ENCODE measurements at regions not wholly inside any gene's neighbourhood (a gene's known extent, or its start where the extent isn't known, plus 50 kb on each side); places are given as distances from the start of the nearest gene placed in this dataset.

DNA sequence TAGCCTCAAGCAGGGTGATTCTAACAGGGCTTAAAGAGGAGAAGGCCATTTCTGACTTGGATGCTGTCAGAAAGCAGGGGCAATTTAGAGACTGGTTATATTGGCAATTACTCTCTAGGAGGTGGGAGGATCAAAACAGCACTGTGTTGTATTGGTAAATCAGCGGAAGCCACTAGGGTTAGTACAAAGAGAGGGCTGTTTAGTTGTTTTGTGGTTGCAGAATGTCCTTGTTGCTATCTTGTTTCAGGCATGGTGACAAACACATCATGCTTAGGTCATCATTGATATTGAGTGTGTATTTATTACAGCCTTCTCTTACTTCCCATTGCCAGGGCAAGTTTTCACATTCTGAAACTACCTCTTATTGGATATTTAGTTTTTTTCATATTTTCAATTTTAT lies 165.3 kb downstream of the TAF11L14 start:
- H3K4me3 ChIP-seq, result no peak overlapping the region
- no peak overlapping the region for H3K9ac ChIP-seq
- H3K4me1 ChIP-seq (ENCODE audit: insufficient read depth), result no peaks in the 10 kb centered on the region
- no peaks in the 10 kb centered on the region for H4K20me1 ChIP-seq (ENCODE audit: insufficient read depth)
- no peaks in the 10 kb centered on the region for H3K9me3 ChIP-seq (ENCODE audit: low read depth)
- no peaks in the 10 kb centered on the region for H3F3A ChIP-seq (ENCODE audit: insufficient read depth)
- H2AFZ ChIP-seq, result no peak overlapping the region
- no peaks in the 10 kb centered on the region for H3K9me2 ChIP-seq (ENCODE audit: insufficient read depth)
- no peak overlapping the region for H3K27ac ChIP-seq
- H3K36me3 ChIP-seq (ENCODE audit: low read depth), result no peaks in the 10 kb centered on the region
- DNase-seq, result no peak
- no peaks in the 10 kb centered on the region; the same call in 1 of the 2 replicates for H3K27me3 ChIP-seq (replicated peaks; ENCODE audit: insufficient read depth)
- 57 to 67% methylated on average over 1 of the region's 1 CpG for WGBS, 2 experiments (ENCODE audit: low coverage in 1 of 2, low lambda C conversion rate in 2 of 2, missing lambda C conversion rate in 2 of 2)
- H3K79me2 ChIP-seq (ENCODE audit: insufficient read depth), result no peaks in the 10 kb centered on the region
- no peak for TF ChIP-seq EZH2phosphoT487 (IDR thresholded peaks at IDR 0.05; ENCODE audit: insufficient read depth, low read depth)
- TF ChIP-seq EZH2 (IDR thresholded peaks at IDR 0.05; ENCODE audit: insufficient read depth, poor library complexity, severe bottlenecking), result no peak
- H3K4me2 ChIP-seq (ENCODE audit: unreplicated experiment), result no peak overlapping the region
- in situ Hi-C loops (cut with MboI), result no loop called here

DNA sequence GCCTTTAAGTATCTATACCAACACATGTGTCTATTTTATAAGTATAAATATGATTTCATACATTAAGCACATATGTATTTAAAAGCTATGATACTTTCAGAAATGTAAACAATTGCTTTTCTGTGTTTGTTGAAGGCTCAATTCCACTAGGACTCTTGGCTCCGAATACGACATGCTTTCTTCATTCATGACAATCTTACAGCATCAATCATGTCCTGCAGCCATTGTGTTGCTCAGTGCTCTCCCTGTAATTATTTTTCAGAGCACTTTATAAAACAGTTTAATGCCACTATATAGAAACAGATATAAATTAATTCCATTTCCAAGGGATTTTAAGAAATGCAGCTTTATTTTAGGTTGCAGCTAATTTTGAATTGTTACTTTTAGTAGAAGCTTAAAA lies 167.3 kb downstream of the TAF11L14 start:
- no peak for DNase-seq
- no peak overlapping the region for H3K4me2 ChIP-seq (ENCODE audit: unreplicated experiment)
- H3F3A ChIP-seq (ENCODE audit: insufficient read depth), result no peaks in the 10 kb centered on the region
- TF ChIP-seq EZH2phosphoT487 (IDR thresholded peaks at IDR 0.05; ENCODE audit: insufficient read depth, low read depth) (no peak), EZH2 (IDR thresholded peaks at IDR 0.05; ENCODE audit: insufficient read depth, poor library complexity, severe bottlenecking) (no peak)
- H4K20me1 ChIP-seq (ENCODE audit: insufficient read depth), result no peaks in the 10 kb centered on the region
- no peak overlapping the region for H3K4me3 ChIP-seq
- no peaks in the 10 kb centered on the region; the same call in 1 of the 2 replicates for H3K27me3 ChIP-seq (replicated peaks; ENCODE audit: insufficient read depth)
- H2AFZ ChIP-seq, result no peak overlapping the region
- no peaks in the 10 kb centered on the region for H3K9me3 ChIP-seq (ENCODE audit: low read depth)
- no peaks in the 10 kb centered on the region for H3K4me1 ChIP-seq (ENCODE audit: insufficient read depth)
- H3K27ac ChIP-seq, result no peak overlapping the region
- H3K79me2 ChIP-seq (ENCODE audit: insufficient read depth), result no peaks in the 10 kb centered on the region
- no peaks in the 10 kb centered on the region for H3K36me3 ChIP-seq (ENCODE audit: low read depth)
- in situ Hi-C loops (cut with MboI), result no loop called here
- no peak overlapping the region for H3K9ac ChIP-seq
- WGBS, 2 experiments (ENCODE audit: low coverage in 1 of 2, low lambda C conversion rate in 2 of 2, missing lambda C conversion rate in 2 of 2), result 54 to 79% methylated on average over 2 of the region's 2 CpGs
- no peaks in the 10 kb centered on the region for H3K9me2 ChIP-seq (ENCODE audit: insufficient read depth)

DNA sequence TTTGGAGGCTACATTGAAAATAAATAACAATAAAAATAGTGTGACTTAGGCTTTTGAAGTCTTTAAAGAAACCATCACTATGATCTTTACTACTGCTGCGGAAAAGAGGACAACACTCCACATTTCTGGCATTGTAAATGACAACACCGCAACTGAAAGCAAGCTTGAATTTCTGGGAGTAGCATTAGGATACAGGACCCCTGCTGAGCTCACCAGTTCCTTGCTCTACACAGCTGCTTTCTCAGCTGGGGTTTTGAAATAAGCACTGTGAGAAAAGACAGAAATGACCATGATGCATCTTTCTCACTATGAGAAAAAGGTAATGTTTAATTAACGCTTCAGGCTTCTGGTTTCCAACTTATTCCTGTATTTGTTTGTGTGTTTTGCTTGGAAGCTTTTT lies 168.0 kb downstream of the TAF11L14 start:
- Histone ChIP-seq H3K4me1 (ENCODE audit: insufficient read depth) (no peaks in the 10 kb centered on the region), H3K36me3 (ENCODE audit: low read depth) (no peaks in the 10 kb centered on the region), H3K4me3 (no peak overlapping the region), H3K9me3 (ENCODE audit: low read depth) (no peaks in the 10 kb centered on the region), H3F3A (ENCODE audit: insufficient read depth) (no peaks in the 10 kb centered on the region), H3K79me2 (ENCODE audit: insufficient read depth) (no peaks in the 10 kb centered on the region), H4K20me1 (ENCODE audit: insufficient read depth) (no peaks in the 10 kb centered on the region), H3K27me3 (replicated peaks; ENCODE audit: insufficient read depth) (no peaks in the 10 kb centered on the region; the same call in 1 of the 2 replicates), H3K4me2 (ENCODE audit: unreplicated experiment) (no peak overlapping the region), H3K27ac (no peak overlapping the region), H3K9ac (no peak overlapping the region), H3K9me2 (ENCODE audit: insufficient read depth) (no peaks in the 10 kb centered on the region), H2AFZ (no peak overlapping the region)
- WGBS, 2 experiments (ENCODE audit: low coverage in 1 of 2, low lambda C conversion rate in 2 of 2, missing lambda C conversion rate in 2 of 2), result 2 to 3% methylated on average over 3 of the region's 3 CpGs
- no peak for TF ChIP-seq EZH2phosphoT487 (IDR thresholded peaks at IDR 0.05; ENCODE audit: insufficient read depth, low read depth)
- no peak for TF ChIP-seq EZH2 (IDR thresholded peaks at IDR 0.05; ENCODE audit: insufficient read depth, poor library complexity, severe bottlenecking)
- in situ Hi-C loops (cut with MboI), result no loop called here
- no peak for DNase-seq

DNA sequence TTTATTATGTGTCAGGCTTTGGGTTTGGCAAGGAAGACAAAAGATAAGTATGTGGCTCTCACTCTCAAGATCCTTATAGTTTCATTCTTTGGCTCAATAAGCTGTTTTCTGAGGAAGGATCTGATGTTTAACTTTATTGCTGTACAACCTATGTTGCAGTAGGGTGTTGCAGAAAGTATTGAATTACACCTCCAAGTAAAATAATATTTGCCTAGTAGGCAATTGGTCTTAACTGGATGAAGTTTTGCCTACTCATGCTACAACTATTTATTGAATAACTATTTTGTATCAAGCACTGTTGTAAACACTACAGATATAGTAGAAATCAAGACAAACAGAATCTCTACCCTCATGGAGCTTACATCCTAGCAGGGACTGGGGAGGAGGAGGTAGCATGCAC lies 169.7 kb downstream of the TAF11L14 start:
- Histone ChIP-seq H3K4me1 (ENCODE audit: insufficient read depth) (no peaks in the 10 kb centered on the region), H3K4me3 (no peak overlapping the region), H3K36me3 (ENCODE audit: low read depth) (no peaks in the 10 kb centered on the region), H3K79me2 (ENCODE audit: insufficient read depth) (no peaks in the 10 kb centered on the region), H3K4me2 (ENCODE audit: unreplicated experiment) (no peak overlapping the region), H3K9me2 (ENCODE audit: insufficient read depth) (no peaks in the 10 kb centered on the region), H3K9me3 (ENCODE audit: low read depth) (no peaks in the 10 kb centered on the region), H3K27ac (no peak overlapping the region), H3K27me3 (replicated peaks; ENCODE audit: insufficient read depth) (no peaks in the 10 kb centered on the region; the same call in 1 of the 2 replicates), H3K9ac (no peak overlapping the region), H2AFZ (no peak overlapping the region), H3F3A (ENCODE audit: insufficient read depth) (no peaks in the 10 kb centered on the region), H4K20me1 (ENCODE audit: insufficient read depth) (no peaks in the 10 kb centered on the region)
- no peak for DNase-seq
- in situ Hi-C loops (cut with MboI), result no loop called here
- TF ChIP-seq EZH2phosphoT487 (IDR thresholded peaks at IDR 0.05; ENCODE audit: insufficient read depth, low read depth), result no peak
- no peak for TF ChIP-seq EZH2 (IDR thresholded peaks at IDR 0.05; ENCODE audit: insufficient read depth, poor library complexity, severe bottlenecking)

DNA sequence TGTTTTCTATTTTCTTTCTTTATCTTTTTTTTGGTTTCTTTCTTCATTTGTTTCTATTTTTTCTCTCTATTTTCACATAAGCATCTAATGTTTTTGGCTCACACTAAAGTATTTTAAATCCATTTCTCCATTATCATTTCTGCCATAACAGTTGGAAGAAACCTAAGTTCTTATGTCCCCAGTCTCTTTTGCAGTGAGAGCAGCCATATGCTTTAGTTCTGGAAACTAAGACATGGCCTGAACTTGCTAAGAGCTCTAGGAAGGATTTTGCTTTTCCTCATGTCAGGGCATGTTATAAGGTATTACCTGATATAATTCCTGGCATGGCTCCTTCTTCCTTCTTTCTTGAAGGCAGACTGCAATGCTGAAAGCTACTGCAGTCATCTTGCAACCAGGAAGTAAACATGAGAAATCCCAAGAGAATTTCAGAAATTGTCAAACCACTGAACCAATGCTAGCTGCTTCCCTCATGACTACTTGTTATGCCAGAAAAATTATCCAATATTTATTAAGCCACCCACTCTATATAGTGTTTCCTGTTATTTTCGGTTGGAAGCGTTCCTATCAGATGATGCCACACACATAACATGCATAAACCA lies 171.1 kb downstream of the TAF11L14 start:
- no peak overlapping the region for H3K4me2 ChIP-seq (ENCODE audit: unreplicated experiment)
- no peaks in the 10 kb centered on the region for H3K36me3 ChIP-seq (ENCODE audit: low read depth)
- no peaks in the 10 kb centered on the region; the same call in 1 of the 2 replicates for H3K27me3 ChIP-seq (replicated peaks; ENCODE audit: insufficient read depth)
- DNase-seq, result no peak
- no peaks in the 10 kb centered on the region for H3K4me1 ChIP-seq (ENCODE audit: insufficient read depth)
- H4K20me1 ChIP-seq (ENCODE audit: insufficient read depth), result no peaks in the 10 kb centered on the region
- in situ Hi-C loops (cut with MboI), result no loop called here
- no peak overlapping the region for H3K9ac ChIP-seq
- no peak overlapping the region for H2AFZ ChIP-seq
- no peak for TF ChIP-seq EZH2phosphoT487 (IDR thresholded peaks at IDR 0.05; ENCODE audit: insufficient read depth, low read depth)
- TF ChIP-seq EZH2 (IDR thresholded peaks at IDR 0.05; ENCODE audit: insufficient read depth, poor library complexity, severe bottlenecking), result no peak
- WGBS, 2 experiments (ENCODE audit: low coverage in 1 of 2, low lambda C conversion rate in 2 of 2, missing lambda C conversion rate in 2 of 2), result 38 to 50% methylated on average over 2 of the region's 2 CpGs
- no peak overlapping the region for H3K4me3 ChIP-seq
- H3K9me2 ChIP-seq (ENCODE audit: insufficient read depth), result no peaks in the 10 kb centered on the region
- no peaks in the 10 kb centered on the region for H3F3A ChIP-seq (ENCODE audit: insufficient read depth)
- H3K9me3 ChIP-seq (ENCODE audit: low read depth), result no peaks in the 10 kb centered on the region
- no peak overlapping the region for H3K27ac ChIP-seq
- no peaks in the 10 kb centered on the region for H3K79me2 ChIP-seq (ENCODE audit: insufficient read depth)
